Loucy (cell line): ENCODE measurements at regions not wholly inside any gene's neighbourhood (a gene's known extent, or its start where the extent isn't known, plus 50 kb on each side); places are given as distances from the start of the nearest gene placed in this dataset.

Source experiments
- CTCF ChIP-seq: fragments of 200-600 bp; sonication (generic); conservative IDR thresholded peaks from 2 replicates; pipeline ENCODE4 v1.5.1; 2014; ENCODE audit warnings: mild to moderate bottlenecking, antibody characterized with exemption, low read length
- EZH2phosphoT487 ChIP-seq: fragments of 200-600 bp; IDR thresholded peaks from 2 replicates; pipeline ENCODE4 v1.6.1; 2018; ENCODE audit warnings: antibody characterized with exemption, mild to moderate bottlenecking, moderate library complexity, borderline replicate concordance

- no peak for TF ChIP-seq CTCF
- TF ChIP-seq EZH2phosphoT487: no peak
Measured at GRCh38 chr20:60097285-60097684, 139.1 kb downstream of the CDH26 start.
